Panc1 (cell line): ENCODE measurements at regions not wholly inside any gene's neighbourhood (a gene's known extent, or its start where the extent isn't known, plus 50 kb on each side); places are given as distances from the start of the nearest gene placed in this dataset.

Experiments
- ATAC-seq: fragments of 200-7000 bp; cut with Tn5 transposase; 2 replicates; pipeline ENCODE4 v1.9.1; 2020; ENCODE audit warnings: mild to moderate bottlenecking, moderate library complexity
- BruUV-seq: library from RNA; stranded (reverse); fragments of 400-500 nt; replicated peaks from 2 replicates; lab custom pipeline; 2021; lab: Mats Ljungman, UMichigan
- CTCF ChIA-PET: fragments of 300-600 bp; sonication (Branson Sonifier 250); formaldehyde crosslinking; loops from one replicate; lab custom pipeline; 2022; ENCODE audit warnings: antibody characterized with exemption; lab: Charles Lee
- POLR2A ChIA-PET: fragments of 300-600 bp; sonication (Branson Sonifier 250); formaldehyde crosslinking; loops from one replicate; lab custom pipeline; 2022; ENCODE audit warnings: antibody characterized with exemption; lab: Charles Lee
- DNase-seq: peaks from one replicate; pipeline ENCODE4 v3.0.0-alpha.2; 2010; ENCODE audit warnings: low read depth, low spot score
- H3K27ac ChIP-seq: 2 replicates; pipeline ENCODE4 v1.5.1; 2011; ENCODE audit warnings: mild to moderate bottlenecking, low read length, inconsistent platforms
- H3K27me3 ChIP-seq: fragments of 200-500 bp; sonication (Bioruptor generic); 2 replicates; pipeline ENCODE4 v1.6.0; 2014; ENCODE audit warnings: low read length, inconsistent platforms; ENCODE audit not compliant: control insufficient read depth, insufficient read depth
- H3K36me3 ChIP-seq: fragments of 200-500 bp; sonication (Bioruptor generic); 2 replicates; pipeline ENCODE4 v1.5.1; 2014; ENCODE audit warnings: inconsistent platforms, mild to moderate bottlenecking, low read length, moderate library complexity; ENCODE audit not compliant: control insufficient read depth, insufficient read depth
- H3K4me1 ChIP-seq: 2 replicates; pipeline ENCODE4 v1.5.1; 2011; ENCODE audit warnings: inconsistent platforms, mild to moderate bottlenecking, low read length, moderate library complexity; ENCODE audit not compliant: control insufficient read depth, insufficient read depth
- H3K4me3 ChIP-seq, 2 experiments: 2 replicates each; pipeline ENCODE4 v1.5.1; 2011 to 2012; ENCODE audit warnings: low read depth in 2 of 2, low read length in 2 of 2, mild to moderate bottlenecking in 2 of 2, inconsistent platforms in 1 of 2, moderate library complexity in 1 of 2
- H3K9me3 ChIP-seq: fragments of 200-500 bp; sonication (Bioruptor generic); 2 replicates; pipeline ENCODE4 v1.5.1; 2014; ENCODE audit warnings: low read depth, mild to moderate bottlenecking, inconsistent platforms, low read length, moderate library complexity; ENCODE audit not compliant: control insufficient read depth, insufficient read depth
- CTCF ChIP-seq: fragments of 450-650 bp; IDR thresholded peaks from 2 replicates; pipeline ENCODE4 v1.5.1; 2017; ENCODE audit warnings: mild to moderate bottlenecking
- POLR2AphosphoS5 ChIP-seq: IDR thresholded peaks from 2 replicates; pipeline ENCODE4 v1.6.1; 2012; ENCODE audit warnings: mild to moderate bottlenecking, low read depth, low read length, moderate library complexity
- REST ChIP-seq, 2 experiments: IDR thresholded peaks; 2 replicates each; pipeline ENCODE4 v1.6.1; 2011 to 2012; ENCODE audit warnings: low read depth in 2 of 2, control low read depth in 1 of 2, low read length in 1 of 2, mild to moderate bottlenecking in 1 of 2, moderate library complexity in 1 of 2; ENCODE audit not compliant: insufficient read depth in 1 of 2
- SIN3A ChIP-seq: IDR thresholded peaks from 2 replicates; pipeline ENCODE4 v1.6.1; 2012; ENCODE audit warnings: low read depth, mild to moderate bottlenecking, low read length, moderate library complexity, borderline replicate concordance; ENCODE audit not compliant: insufficient read depth
- TCF7L2 ChIP-seq: IDR thresholded peaks from 2 replicates; pipeline ENCODE4 v1.6.1; 2011; ENCODE audit warnings: mild to moderate bottlenecking, low read depth, low read length, inconsistent platforms
- in situ Hi-C: cut with HindIII; loops from 2 replicates; pipeline ENCODE4 v1.10.0; 2016; ENCODE audit warnings: low sequenced_read_pairs, low pct_unique_long_range_greater_than_20kb
- intact Hi-C: fragments of 100-400 bp; cut with micrococcal nuclease; formaldehyde crosslinking; loops from one replicate; pipeline ENCODE4 v1.10.0; 2022; ENCODE audit not compliant: unreplicated experiment

- CTCF ChIA-PET = no interaction called here
- POLR2A ChIA-PET = no interaction called here
Observed at GRCh38 chr6:98590136-98590681, 244.2 kb upstream of the POU3F2 start.

GRCh38 chr6:98590997-98591396 is 243.4 kb upstream of the POU3F2 start:
- intact Hi-C loops (no loop called here), in situ Hi-C loops (no loop called here)
- DNase-seq = no peak
- POLR2A ChIA-PET = no interaction called here
- CTCF ChIA-PET = no interaction called here
- Histone ChIP-seq H3K36me3 (no peaks in the 10 kb centered on the region), H3K4me1 (no peaks in the 10 kb centered on the region), H3K27me3 (no peaks in the 10 kb centered on the region; the same call in 1 of the 2 replicates), H3K27ac (no peak overlapping the region), H3K9me3 (no peaks in the 10 kb centered on the region), H3K4me3 (no peak overlapping the region)
- BruUV-seq = no TSS peak
- TF ChIP-seq TCF7L2 (no peak), SIN3A (no peak), POLR2AphosphoS5 (no peak), REST (IDR thresholded peaks at IDR 0.05; ENCODE audit: insufficient read depth in 1 of 2, low read depth in 2 of 2, low read length in 1 of 2) (no peak), CTCF (no peak)
- no peak for ATAC-seq

More at GRCh38 chr6:98590136-98590681, 244.2 kb upstream of the POU3F2 start:
- BruUV-seq = no TSS peak
- TF ChIP-seq REST (IDR thresholded peaks at IDR 0.05; ENCODE audit: insufficient read depth in 1 of 2, low read depth in 2 of 2, low read length in 1 of 2) (no peak), SIN3A (no peak), POLR2AphosphoS5 (no peak), TCF7L2 (no peak), CTCF (no peak)
- H3K4me3 ChIP-seq = no peak overlapping the region
- ATAC-seq (no peak), DNase-seq (no peak)
- no peak overlapping the region for H3K27ac ChIP-seq
- no peaks in the 10 kb centered on the region; the same call in 1 of the 2 replicates for H3K27me3 ChIP-seq
- in situ Hi-C loops (no loop called here), intact Hi-C loops (no loop called here)
- no peaks in the 10 kb centered on the region for H3K9me3 ChIP-seq
- no peaks in the 10 kb centered on the region for H3K4me1 ChIP-seq
- H3K36me3 ChIP-seq = no peaks in the 10 kb centered on the region
